GM23338 (cell line): ENCODE measurements at regions not wholly inside any gene's neighbourhood (a gene's known extent, or its start where the extent isn't known, plus 50 kb on each side); places are given as distances from the start of the nearest gene placed in this dataset.

ENCODE experiments used
- CREB1 ChIP-seq: fragments of 250-450 bp; sonication (Bioruptor Pico); IDR thresholded peaks from 2 replicates; pipeline ENCODE4 v1.5.0; 2020; ENCODE audit warnings: low read depth, mild to moderate bottlenecking, moderate library complexity
- EZH2 ChIP-seq: fragments of 200-600 bp; sonication (generic); IDR thresholded peaks from one replicate; pipeline ENCODE4 v1.8.0; 2017; ENCODE audit warnings: antibody characterized with exemption, mild to moderate bottlenecking, low read depth; ENCODE audit not compliant: unreplicated experiment
- EZH2phosphoT487 ChIP-seq: fragments of 200-600 bp; sonication (generic); IDR thresholded peaks from one replicate; pipeline ENCODE4 v1.8.1; 2018; ENCODE audit warnings: antibody characterized with exemption; ENCODE audit not compliant: unreplicated experiment
- JUNB ChIP-seq: IDR thresholded peaks from one replicate; pipeline ENCODE4 v1.6.1; 2016; ENCODE audit warnings: antibody characterized with exemption; ENCODE audit not compliant: unreplicated experiment
- POLR2AphosphoS5 ChIP-seq: IDR thresholded peaks from 2 replicates; pipeline ENCODE4 v1.6.1; 2016; ENCODE audit warnings: antibody characterized with exemption, low read depth
- REST ChIP-seq: IDR thresholded peaks from one replicate; pipeline ENCODE4 v1.6.1; 2018; ENCODE audit warnings: antibody characterized with exemption; ENCODE audit not compliant: unreplicated experiment
- STAT1 ChIP-seq: IDR thresholded peaks from one replicate; pipeline ENCODE4 v1.6.1; 2016; ENCODE audit warnings: antibody characterized with exemption; ENCODE audit not compliant: unreplicated experiment
- ZNF331 ChIP-seq: fragments of 250-450 bp; sonication (Bioruptor Pico); IDR thresholded peaks from 2 replicates; pipeline ENCODE4 v1.5.0; 2020; ENCODE audit warnings: low read depth, mild to moderate bottlenecking, moderate library complexity
- TF ChIP-seq, protein P1 (sequence below), 2 experiments: fragments of 200-600 bp in 1 of 2; sonication (generic) in 1 of 2; conservative IDR thresholded peaks; 2 replicates each; pipeline versions ENCODE4 v1.5.1 to v1.6.1; 2016 to 2017; ENCODE audit warnings: antibody characterized with exemption in 2 of 2, low read depth in 2 of 2, mild to moderate bottlenecking in 2 of 2, moderate library complexity in 1 of 2

DNA sequence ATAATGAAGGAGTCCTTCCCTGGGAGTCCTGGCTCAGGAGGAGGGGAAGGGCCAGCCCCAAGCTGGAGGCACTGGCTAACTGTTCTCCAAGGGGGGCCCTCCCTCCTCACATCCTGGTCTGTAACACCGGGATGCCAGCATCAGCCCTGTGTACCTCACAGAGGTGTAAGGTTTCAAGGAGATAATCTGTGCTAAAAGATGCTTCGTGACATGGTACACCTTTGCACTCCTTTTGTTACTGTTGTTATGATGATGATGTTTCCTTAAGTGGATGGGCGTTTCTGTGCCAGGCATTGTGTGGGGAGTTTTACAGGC is 236.7 kb upstream of the TNRC6C start:
- TF ChIP-seq, protein P1, sequence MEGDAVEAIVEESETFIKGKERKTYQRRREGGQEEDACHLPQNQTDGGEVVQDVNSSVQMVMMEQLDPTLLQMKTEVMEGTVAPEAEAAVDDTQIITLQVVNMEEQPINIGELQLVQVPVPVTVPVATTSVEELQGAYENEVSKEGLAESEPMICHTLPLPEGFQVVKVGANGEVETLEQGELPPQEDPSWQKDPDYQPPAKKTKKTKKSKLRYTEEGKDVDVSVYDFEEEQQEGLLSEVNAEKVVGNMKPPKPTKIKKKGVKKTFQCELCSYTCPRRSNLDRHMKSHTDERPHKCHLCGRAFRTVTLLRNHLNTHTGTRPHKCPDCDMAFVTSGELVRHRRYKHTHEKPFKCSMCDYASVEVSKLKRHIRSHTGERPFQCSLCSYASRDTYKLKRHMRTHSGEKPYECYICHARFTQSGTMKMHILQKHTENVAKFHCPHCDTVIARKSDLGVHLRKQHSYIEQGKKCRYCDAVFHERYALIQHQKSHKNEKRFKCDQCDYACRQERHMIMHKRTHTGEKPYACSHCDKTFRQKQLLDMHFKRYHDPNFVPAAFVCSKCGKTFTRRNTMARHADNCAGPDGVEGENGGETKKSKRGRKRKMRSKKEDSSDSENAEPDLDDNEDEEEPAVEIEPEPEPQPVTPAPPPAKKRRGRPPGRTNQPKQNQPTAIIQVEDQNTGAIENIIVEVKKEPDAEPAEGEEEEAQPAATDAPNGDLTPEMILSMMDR (conservative IDR thresholded peaks at IDR 0.05; ENCODE audit: low read depth in 2 of 2), result no peak
- no peak for TF ChIP-seq EZH2
- no peak for TF ChIP-seq POLR2AphosphoS5
- no peak for TF ChIP-seq STAT1
- no peak for TF ChIP-seq JUNB
- no peak for TF ChIP-seq CREB1 (CRISPR knock-in tag)
- no peak for TF ChIP-seq REST
- TF ChIP-seq ZNF331 (CRISPR knock-in tag), result no peak
- no peak for TF ChIP-seq EZH2phosphoT487
